ENCODE measurements at regions not wholly inside any gene's neighbourhood (a gene's known extent, or its start where the extent isn't known, plus 50 kb on each side); places are given as distances from the start of the nearest gene placed in this dataset.

DNA sequence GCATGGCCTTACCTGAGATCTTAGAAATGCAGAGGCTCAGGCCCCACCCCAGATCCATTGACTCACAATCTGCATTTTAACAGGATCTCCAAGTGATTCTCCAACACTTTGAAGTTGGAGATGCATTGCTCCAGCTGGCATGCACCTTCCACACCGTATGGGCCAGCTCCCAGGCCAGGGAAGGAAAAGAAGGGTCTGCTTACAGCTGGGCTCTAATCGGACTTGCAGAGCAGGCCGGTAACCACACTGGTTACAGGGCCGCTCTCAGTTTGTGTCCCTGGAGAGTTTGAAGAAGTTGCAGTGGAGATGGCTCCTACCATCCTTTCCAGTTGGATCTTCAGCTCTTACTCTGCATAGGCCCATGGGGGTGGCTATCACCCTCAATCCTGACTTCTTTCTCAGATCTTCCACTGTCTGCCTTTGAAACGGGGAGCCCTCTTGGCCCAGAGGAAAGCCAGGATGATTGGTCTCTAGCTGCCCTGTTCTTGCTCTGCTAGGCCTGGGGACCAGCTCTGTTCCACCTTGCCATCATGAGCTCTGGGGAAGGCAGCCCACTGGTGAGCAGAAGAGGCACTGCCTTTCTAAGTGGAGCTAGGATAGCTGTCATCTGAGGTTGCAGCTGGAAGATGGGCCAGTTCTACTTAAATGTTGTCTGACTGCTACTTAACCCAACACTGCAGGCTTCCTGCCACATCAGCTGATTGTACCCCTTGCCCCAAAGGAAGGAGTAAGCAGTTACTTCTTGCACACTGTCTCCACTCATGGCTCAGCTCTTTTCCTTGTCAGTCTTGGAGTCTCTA is 105.6 kb upstream of the NAV2 start:
- TF ChIP-seq POLR2AphosphoS5 (IDR thresholded peaks at IDR 0.05; ENCODE audit: borderline replicate concordance, low read depth, low read length) (no peak), EZH2 (IDR thresholded peaks at IDR 0.05) (no peak)
